HG03095 (cell line): ENCODE measurements at regions not wholly inside any gene's neighbourhood (a gene's known extent, or its start where the extent isn't known, plus 50 kb on each side); places are given as distances from the start of the nearest gene placed in this dataset.
"Not testable (repeated sequence)": the region's sequence is repeated elsewhere in the genome, so short reads cannot be mapped to it uniquely, and the experiment has no call there.

Source experiments
- ATAC-seq: cut with Tn5 transposase; IDR thresholded peaks from one replicate; pipeline ENCODE4 v1.9.1; 2021; ENCODE audit warnings: moderate library complexity; ENCODE audit not compliant: unreplicated experiment

DNA sequence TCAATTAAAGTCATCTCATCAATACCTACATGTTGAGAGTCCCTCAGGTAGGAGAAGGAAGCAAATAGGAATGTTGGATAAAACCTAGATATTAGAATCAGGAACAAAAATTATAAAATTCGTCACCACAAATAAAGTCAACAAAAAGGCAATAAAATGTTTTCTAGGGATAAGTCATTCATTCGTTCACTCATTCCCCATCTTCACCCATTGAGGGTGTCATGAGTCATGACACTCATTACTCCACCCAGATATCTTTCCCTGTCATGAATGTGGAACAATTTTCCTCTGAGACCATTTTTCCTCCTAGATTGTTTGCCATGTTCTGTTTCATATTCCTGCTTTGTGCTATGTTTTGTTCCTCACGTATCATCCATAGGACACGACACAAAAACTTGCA lies 50.9 kb upstream of the OLIG3 start:
- ATAC-seq = no peak

DNA sequence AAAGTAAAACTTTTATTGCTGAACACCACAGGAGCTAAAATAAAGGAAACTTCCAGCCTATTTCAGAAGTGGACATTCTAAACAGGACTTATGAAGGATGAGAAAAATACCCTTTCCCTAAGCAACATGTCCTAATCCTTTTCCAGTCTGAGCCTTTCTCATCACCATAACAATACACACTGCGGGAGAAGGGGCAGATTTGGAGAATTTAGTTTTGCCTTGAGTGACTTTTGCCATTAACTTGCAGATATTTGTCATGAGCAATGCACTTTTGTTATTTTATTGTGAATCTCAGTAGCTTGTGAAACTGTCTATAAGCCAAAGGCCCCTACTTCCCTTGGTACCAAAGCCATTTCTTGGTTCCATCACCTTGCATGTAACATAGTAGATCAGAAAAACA lies 53.0 kb upstream of the OLIG3 start:
- no peak for ATAC-seq

DNA sequence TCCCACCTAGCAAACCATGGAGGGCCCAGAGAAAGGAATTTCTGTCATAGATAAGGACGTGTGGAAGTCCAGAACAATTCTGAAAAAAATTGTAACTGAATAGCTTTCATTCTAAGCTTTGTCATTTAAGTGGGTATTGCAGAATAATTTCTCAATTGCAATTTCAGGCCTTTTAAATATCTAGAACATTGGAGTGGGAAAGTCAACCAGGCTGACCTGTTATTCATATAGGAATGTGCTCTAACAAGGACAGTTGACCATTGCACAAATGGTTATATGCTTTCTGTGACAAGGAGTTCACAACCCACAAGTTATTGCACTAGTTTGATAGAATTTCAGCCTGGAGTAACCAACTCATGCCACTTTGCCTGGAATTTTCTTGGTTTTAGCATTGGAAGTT lies 53.4 kb upstream of the OLIG3 start:
- no peak for ATAC-seq

DNA sequence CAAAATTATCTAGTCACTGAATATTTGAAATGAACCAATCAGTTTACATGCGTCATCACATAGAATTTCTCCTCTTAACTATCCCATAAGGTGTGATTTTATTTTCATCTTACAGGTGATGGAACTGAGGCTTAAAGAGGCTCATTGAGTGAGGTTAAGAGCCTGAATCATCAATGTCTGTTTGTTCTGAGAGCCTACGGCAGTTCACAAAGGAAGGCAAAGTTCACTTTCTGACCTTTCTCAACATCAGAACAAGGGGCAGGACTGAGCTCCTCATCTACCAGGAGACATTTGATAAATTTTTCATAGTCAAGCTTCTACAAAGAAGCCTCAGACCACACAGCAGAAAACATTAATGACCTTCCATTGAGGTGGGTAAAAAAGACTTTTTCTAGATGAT lies 54.9 kb upstream of the OLIG3 start:
- ATAC-seq = no peak

DNA sequence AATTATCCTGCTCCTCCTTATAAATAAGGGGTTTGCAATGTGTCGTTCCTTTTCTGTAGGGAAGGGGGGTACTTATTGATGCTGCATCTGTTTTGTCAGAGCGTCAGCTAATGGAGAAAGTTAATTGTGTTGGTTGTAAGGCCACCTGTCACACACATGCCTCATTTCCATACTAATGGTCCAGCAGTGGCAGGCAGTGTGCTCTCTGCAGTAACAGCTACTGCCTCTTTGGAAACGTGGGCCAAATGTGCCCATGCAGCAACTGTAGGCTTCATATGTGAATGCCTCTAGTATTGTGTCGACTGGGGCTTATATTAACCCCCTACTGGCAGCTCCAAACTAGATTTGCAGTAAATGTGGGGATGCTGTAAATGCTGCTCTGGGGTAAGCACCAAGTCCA lies 56.3 kb upstream of the OLIG3 start:
- ATAC-seq = no peak

DNA sequence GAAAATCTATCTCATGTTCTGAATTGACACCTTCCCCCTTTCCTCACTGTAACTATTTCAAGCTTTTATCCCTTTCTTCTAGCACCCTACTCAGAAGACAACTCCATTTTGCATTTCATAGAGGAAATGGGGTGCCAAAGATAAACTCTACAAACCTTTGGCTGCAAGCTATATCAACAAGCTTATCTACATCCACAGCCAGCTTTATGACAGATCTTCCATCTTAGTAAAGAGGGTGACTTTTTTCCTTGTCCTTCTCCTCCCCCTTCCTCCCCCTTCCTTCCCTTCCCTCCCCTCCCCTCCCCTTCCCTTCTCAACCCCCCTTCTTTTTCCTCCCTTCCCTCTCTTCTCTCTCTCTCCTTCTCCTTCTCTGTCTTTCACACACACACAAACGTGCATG lies 58.0 kb upstream of the OLIG3 start:
- no peak for ATAC-seq

DNA sequence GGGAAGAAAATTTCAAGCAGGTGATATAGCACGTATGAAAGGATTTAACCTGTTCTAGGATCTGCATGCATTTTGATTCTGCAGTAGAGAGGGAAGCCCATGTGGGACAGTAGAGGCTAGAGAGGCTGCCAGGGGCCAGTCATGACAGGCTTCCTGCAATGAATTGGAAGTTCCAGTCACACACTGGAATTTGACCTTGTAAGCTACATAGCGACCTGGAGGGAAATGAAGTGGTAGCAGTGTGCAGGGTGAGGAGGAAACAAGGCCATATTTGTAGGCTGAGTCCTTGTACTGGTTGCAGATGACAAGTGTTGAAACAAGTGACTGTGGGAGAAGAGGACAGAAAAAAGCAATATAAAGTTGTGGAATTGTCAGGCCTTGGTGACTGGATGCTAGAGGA lies 58.6 kb upstream of the OLIG3 start:
- no peak for ATAC-seq

DNA sequence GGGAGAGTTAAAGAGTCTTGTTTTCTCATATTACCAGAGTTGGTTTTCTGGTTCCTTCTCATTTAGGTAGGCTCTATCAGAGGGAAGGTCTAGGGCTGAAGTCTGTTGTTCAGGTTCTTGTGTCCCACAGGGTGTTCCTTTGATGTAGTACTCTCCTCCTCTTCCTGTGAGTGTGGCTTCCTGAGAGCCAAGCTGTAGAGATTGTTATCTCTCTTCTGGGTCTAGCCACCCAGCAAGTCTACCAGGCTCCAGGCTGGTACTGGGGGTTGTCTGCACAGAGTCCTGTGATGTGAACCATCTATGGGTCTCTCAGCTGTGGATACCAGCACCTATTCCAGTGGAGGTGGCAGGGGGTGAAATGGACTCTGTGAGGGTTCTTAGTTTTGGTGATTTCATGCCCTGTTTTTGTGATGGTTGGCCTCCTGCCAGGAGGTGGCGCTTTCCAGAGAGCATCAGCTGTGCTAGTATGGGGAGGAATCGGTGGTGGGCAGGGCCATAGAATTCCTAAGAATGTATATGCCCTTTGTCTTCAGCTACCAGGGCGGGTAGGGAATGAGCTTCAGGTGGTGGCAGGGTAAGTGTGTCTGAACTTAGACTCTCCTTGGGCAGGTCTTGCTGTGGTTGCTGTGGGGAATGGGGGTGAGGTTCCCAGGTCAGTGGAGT lies 65.5 kb upstream of the OLIG3 start:
- not testable (repeated sequence) for ATAC-seq

DNA sequence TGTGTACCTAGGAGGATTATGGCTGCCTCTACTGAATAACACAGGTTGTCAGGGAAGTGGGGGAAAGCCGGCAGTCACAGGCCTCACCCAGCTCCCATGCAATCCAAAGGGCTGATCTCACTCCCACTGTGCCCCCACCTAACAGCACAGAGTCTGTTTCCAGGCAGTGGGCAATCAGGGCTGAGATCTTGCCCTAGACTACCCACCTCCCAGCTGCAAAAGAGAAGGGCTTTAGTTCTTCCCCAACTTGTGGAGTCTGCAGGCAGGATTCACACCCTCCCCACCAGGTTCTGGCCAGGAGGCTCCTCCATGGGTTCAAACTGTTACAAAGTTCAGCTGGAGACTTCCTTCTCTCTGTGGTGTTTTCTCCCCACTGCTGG lies 66.0 kb upstream of the OLIG3 start:
- ATAC-seq = no peak

DNA sequence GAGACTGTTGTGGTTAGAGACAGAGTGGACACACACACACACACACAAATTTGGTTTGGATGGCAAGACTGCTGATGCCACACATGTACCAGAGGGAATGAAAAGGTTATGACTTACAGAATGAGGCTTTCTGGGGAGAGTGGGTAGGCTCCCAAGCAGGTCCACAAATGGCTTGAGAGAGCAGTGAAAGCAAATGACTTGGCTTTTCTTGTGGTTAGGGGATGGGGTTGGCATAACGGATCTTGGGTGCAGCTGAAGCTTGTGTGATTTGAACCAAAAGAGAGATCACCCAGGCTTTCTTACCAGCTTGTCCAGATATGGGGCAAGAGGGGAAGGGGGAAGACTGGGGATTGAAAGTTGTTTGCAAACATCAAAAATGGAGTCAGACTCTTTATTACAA lies 73.9 kb upstream of the OLIG3 start:
- no peak for ATAC-seq

DNA sequence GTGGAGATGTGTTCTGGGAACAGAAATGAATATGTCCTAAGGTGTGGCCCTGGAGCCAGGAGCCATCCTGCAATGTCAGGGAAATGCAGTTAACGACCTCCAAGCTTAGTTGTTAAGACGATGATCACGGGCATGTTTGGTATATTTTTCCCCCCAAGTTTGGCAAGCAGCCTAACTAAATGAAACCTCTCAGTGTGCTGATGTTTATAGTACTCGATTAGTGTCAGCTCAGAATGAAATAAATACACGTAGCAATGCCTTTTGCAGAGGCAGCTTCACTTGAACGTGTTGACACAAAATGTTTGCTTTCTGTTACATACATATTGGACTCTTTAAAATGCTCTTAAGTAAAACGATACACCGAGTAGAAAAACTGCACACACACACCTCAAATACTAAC lies 76.2 kb upstream of the OLIG3 start:
- no peak for ATAC-seq

DNA sequence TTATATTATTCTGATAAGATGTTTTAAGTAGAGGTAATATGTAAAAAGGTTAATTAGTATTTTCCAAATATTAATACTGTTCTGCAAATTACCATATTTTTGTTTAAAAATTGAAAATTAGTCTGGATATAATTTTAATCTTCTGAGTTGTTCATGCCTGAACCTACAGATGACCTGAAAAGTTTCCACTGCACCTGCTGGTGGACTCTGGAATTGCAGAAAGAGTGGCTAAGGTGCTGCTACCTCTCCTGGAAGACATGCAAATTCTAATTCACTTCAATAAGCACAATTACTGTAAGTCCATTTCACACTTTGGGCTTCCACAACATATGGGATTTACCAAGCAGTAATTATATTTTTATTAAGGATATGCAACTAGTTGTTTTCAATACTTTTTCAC lies 77.7 kb upstream of the OLIG3 start:
- peak; percentile 59 for ATAC-seq

DNA sequence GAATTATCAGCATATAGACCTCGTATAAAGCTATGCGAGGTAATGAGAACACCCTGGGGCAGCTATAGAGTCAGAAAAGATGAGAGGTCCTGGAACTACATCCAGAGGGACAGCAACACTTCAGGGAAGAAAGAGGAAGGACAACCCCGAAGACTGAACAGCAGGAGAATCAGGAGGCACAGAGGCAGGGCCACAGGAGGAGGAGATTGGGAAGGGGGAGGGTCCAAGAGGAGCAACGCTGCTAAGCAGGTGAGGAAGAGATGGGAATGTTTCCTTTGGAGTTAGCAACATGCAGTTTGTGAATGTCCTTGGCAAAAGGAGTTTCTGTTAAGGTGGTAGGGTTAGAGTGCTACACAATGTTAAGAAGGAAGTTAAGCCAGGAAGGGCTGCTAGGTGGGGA lies 79.5 kb upstream of the OLIG3 start:
- ATAC-seq = no peak

DNA sequence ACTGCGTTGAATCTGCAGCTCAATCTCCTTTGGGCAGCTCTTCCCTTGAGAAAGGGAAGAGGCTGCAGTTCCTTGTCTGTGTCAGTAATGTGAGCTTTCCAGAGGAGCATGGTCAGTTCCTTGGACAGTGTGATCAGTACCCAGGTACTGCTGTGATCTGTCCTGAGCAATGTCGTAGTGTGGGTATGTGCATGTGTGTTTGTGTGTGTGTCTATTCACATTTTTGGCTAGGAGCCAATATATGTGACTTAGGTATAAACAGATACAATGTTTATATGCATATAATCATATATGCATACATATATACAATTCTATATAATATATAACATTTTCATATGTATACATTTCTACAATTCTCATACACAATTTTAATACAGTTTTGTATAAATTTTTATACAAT lies 85.4 kb upstream of the OLIG3 start:
- no peak for ATAC-seq

DNA sequence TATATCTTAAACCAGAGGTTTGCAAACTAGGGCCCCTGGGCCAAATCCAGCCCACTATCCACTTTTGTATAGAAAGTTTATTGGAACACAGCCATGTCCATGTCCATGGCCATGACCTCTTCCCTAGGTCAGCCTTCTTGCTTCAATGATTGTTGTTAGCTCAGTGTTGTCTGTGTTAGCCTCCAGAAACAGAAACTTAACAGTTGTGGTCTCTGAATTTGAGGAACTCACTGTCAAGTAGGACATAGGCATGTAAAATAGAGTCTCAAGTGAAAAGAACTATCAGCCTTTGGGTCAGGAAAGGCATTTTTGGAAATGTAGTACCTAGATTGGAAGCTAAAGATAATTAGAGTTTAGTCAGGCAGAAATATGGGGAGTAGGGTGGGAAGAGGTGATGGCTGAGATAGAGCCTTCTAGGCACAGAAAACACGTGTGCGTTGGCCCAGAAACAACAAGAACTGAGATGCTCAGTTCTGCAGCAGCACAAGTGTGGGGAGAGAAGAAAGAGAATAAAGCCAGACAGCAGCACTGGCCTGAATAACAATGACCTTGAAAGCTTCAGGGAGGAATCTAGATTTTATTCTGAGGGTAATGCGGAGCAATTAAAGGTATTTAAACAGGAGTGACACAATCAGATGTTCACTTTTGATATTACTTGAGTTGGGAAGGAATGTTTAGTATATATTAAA lies 87.0 kb upstream of the OLIG3 start:
- ATAC-seq = no peak

DNA sequence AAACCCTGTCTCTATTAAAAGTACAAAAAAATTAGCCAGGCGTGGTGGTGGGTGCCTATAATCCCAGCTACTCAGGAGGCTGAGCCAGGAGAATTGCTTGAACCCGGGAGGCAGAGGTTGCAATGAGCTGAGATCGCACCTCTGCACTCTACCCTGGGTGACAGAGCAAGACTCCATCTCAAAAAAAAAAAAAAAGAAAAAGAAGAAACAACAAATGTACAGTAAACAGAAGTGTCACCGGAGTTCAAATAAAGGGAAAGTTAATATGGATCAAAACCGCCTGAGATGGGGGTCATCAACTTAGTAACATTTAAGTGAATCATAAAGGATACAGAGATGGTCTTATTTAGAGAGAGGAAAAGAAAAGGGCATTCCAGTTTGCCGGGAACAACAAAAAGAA lies 89.3 kb upstream of the OLIG3 start:
- ATAC-seq = not testable (repeated sequence)

DNA sequence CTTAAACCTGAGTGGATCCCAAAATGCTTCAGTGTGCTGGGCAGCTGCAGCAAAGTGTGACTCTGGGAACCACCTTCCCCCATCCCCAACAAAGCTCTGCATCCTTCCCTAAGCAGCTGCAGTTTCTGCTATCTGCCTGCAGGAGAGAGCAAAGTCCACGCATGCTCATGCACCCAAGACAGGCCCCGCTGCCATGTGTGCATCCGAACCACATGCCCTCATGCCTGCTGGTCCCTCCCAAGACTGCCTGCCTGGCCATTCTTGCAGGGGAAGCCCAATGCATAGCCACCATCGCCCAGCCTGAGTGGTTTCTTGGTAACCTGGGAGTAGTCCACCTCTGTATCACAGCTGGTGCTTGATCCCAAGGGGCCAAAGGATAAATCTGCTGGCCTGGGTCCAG lies 94.3 kb upstream of the OLIG3 start:
- no peak for ATAC-seq

DNA sequence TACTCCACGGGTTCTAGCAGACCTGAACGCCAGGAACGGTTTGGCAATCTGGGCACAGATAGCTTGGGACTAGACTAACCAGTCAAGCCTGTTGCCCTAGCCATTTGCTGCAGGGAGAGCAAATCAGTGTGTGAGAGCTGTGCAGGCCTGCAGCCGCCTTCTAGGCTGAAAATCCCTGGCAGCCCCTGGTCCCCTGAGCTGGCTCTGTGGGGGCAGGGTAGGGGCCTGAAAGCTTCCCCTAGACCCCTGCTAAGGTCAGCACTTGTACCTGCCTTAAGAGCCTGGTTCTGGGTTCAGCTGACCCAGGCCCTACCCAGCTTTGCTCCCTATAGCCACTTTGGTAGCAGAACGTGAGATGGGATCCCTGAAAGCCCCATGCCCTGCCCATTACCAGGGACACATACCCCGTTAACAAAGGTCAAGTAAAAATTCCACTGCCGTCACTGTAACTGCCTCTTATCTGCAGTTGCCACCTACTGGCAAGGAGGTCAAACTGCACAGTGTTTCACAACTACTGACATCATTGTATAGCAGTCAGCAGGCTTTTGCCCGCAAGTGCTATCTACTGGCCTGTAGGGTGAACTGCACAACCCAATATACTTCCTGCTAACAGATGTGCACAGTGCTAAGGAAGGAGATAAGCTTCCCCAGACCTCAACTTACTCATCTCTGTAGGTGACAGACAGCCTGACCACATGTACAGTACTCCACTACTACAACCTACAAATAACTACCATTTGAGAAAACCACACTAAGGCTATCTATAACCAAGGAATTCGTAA lies 95.1 kb upstream of the OLIG3 start:
- peak; percentile 94 for ATAC-seq

DNA sequence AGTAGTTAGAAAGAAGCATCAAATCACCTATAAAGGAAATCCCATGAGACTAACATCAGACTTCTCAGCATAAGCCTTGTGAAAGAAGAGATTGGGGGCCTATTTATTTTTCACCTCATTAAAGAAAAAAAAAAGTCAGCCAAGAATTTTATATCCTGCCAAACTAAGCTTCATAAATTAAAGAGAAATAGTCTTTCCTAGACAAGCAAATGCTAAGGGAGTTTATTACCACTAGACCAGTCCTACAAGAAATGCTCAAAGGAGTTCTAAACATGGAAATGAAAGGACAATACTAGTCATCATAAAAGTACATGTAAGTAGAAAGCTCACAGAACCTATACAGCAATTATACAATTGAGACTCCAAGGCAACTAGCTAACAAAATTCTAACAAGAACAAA lies 96.5 kb upstream of the OLIG3 start:
- no peak for ATAC-seq

DNA sequence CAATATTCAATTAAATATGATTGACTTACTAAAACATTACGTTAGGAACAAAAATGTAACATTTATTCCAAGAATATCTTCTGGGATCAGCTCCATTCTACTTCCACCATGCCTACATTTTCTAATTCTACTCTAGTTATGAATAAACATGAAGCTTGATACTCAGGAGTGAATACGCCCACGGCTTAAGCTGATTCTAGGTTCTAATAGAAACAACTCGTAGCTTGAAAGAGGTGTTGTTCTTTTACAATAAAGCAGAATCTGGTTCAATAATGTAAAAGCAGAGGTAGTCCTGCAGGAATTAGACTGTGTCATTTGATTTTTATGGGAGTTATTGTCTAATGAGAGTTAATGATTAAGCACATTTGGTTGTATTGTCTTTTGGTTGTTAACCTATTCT lies 107.3 kb upstream of the OLIG3 start:
- ATAC-seq = no peak

DNA sequence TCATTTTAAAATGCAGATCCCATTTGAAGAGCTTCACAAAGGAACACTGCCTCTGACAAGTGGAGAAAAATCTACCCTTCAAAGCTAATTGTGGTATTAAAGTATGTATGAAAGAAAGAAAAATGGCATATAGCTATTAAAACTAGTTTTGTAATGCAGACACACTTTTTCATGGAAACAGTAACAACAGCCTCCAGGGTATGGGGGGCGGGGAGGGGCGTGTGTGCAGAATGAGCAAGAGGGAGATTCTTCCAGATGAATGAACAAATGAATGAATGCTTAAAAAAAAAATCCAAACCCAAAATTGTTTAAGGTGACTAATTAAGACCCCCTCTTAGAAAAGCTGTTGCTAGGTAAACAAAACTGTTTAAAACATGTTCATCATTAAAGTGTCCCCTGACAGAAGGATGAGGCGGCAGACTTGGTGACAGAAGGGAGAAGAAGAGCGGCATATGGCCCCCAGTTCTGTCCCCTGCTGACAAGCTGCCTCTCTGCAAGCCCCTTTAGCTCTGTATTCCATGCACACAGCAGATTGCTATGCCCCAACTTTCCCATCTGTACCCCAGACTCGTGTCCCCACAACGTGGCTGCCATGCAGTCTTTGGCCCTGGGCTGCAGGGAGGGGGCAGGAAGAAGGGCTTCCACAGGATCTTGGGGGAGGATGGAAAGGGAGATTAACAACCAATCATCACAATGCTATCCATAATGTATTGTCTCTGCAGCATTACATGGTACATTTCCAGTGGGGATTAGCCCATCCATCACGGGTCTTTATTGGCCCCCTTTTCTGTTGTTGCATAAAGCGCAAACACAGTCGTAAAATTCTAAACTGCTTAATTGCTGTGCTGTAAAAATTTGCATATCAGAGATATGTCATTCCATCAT lies 108.4 kb upstream of the OLIG3 start:
- ATAC-seq = no peak
